Neural cell (in vitro differentiated cells): ENCODE measurements at regions not wholly inside any gene's neighbourhood (a gene's known extent, or its start where the extent isn't known, plus 50 kb on each side); places are given as distances from the start of the nearest gene placed in this dataset.

Experiments used
- H2AFZ ChIP-seq: fragments of 200-600, 300-800 bp; sonication (generic), shearing (Covaris generic); 2 replicates; pipeline ENCODE4 v1.6.0; 2014; ENCODE audit warnings: low read depth, mild to moderate bottlenecking, antibody characterized with exemption, low read length, moderate library complexity
- H3F3A ChIP-seq: fragments of 200-600 bp; shearing (Covaris generic); 2 replicates; pipeline ENCODE4 v1.6.1; 2016; ENCODE audit warnings: mild to moderate bottlenecking, moderate library complexity, mixed read lengths, antibody characterized with exemption, low read length; ENCODE audit not compliant: insufficient read depth, poor library complexity, severe bottlenecking
- H3K27ac ChIP-seq: fragments of 200-600, 300-800 bp; sonication (generic), shearing (Covaris generic); 2 replicates; pipeline ENCODE4 v1.5.1; 2014; ENCODE audit warnings: mild to moderate bottlenecking, low read length, moderate library complexity
- H3K27me3 ChIP-seq: fragments of 300-800, 200-600 bp; sonication (generic), shearing (Covaris generic); 2 replicates; pipeline ENCODE4 v1.6.0; 2014; ENCODE audit warnings: mild to moderate bottlenecking, low read depth, low read length, moderate library complexity; ENCODE audit not compliant: insufficient read depth
- H3K36me3 ChIP-seq: fragments of 300-800, 200-600 bp; sonication (generic), shearing (Covaris generic); 2 replicates; pipeline ENCODE4 v1.5.1; 2014; ENCODE audit warnings: mild to moderate bottlenecking, antibody characterized with exemption, low read length, moderate library complexity; ENCODE audit not compliant: insufficient read depth
- H3K4me2 ChIP-seq: fragments of 300-800, 200-600 bp; sonication (generic), shearing (Covaris generic); 2 replicates; pipeline ENCODE4 v1.6.0; 2014; ENCODE audit warnings: mild to moderate bottlenecking, low read length
- H3K4me3 ChIP-seq: fragments of 300-800, 200-600 bp; sonication (generic), shearing (Covaris generic); 2 replicates; pipeline ENCODE4 v1.5.1; 2014; ENCODE audit warnings: mild to moderate bottlenecking, low read length, moderate library complexity
- H3K79me2 ChIP-seq: fragments of 200-600 bp; shearing (Covaris generic); replicated peaks from 2 replicates; pipeline ENCODE4 v1.6.0; 2014; ENCODE audit warnings: mild to moderate bottlenecking, low read length, moderate library complexity; ENCODE audit not compliant: insufficient read depth
- H3K9ac ChIP-seq: fragments of 300-800, 200-600 bp; sonication (generic), shearing (Covaris generic); 2 replicates; pipeline ENCODE4 v1.6.1; 2016; ENCODE audit warnings: mild to moderate bottlenecking, low read length, mixed read lengths
- H3K9me2 ChIP-seq: fragments of 200-600 bp; shearing (Covaris generic); 2 replicates; pipeline ENCODE4 v1.6.1; 2016; ENCODE audit warnings: mild to moderate bottlenecking, low read length, mixed read lengths; ENCODE audit not compliant: insufficient read depth
- H3K9me3 ChIP-seq: fragments of 200-600, 300-800 bp; sonication (generic), shearing (Covaris generic); 2 replicates; pipeline ENCODE4 v1.6.1; 2016; ENCODE audit warnings: mild to moderate bottlenecking, mixed run types, low read length, moderate library complexity, mixed read lengths
- H4K20me1 ChIP-seq: fragments of 200-600 bp; shearing (Covaris generic); 2 replicates; pipeline ENCODE4 v1.6.1; 2016; ENCODE audit warnings: mild to moderate bottlenecking, mixed run types; ENCODE audit not compliant: insufficient read depth
- EP300 ChIP-seq: fragments of 450-650 bp; conservative IDR thresholded peaks from 2 replicates; pipeline ENCODE4 v1.6.1; 2014; ENCODE audit warnings: antibody characterized with exemption, mild to moderate bottlenecking, moderate library complexity; ENCODE audit not compliant: poor library complexity, severe bottlenecking
- EZH2 ChIP-seq: fragments of 200-600, 300-800 bp; shearing (Covaris generic), sonication (generic); IDR thresholded peaks from 2 replicates; pipeline ENCODE4 v1.6.1; 2014; ENCODE audit warnings: antibody characterized with exemption, low read length, borderline replicate concordance, mild to moderate bottlenecking; ENCODE audit not compliant: insufficient read depth, poor library complexity, severe bottlenecking
- MXI1 ChIP-seq: fragments of 450-650 bp; conservative IDR thresholded peaks from 2 replicates; pipeline ENCODE4 v1.6.1; 2014; ENCODE audit warnings: antibody characterized with exemption, mild to moderate bottlenecking; ENCODE audit not compliant: poor library complexity, severe bottlenecking
- POLR2AphosphoS5 ChIP-seq: IDR thresholded peaks from 2 replicates; pipeline ENCODE4 v1.6.1; 2012
- RAD21 ChIP-seq: fragments of 450-650 bp; conservative IDR thresholded peaks from 2 replicates; pipeline ENCODE4 v1.6.1; 2014; ENCODE audit warnings: antibody characterized with exemption, mild to moderate bottlenecking, moderate library complexity
- SMC3 ChIP-seq: fragments of 450-650 bp; conservative IDR thresholded peaks from 2 replicates; pipeline ENCODE4 v1.6.1; 2014; ENCODE audit warnings: antibody characterized with exemption, mild to moderate bottlenecking, moderate library complexity; ENCODE audit not compliant: poor library complexity
- TAF1 ChIP-seq: IDR thresholded peaks from 2 replicates; pipeline ENCODE4 v1.6.1; 2012; ENCODE audit warnings: low read depth
- TF ChIP-seq, protein P1 (sequence below): IDR thresholded peaks from 2 replicates; pipeline ENCODE4 v1.6.1; 2012; ENCODE audit warnings: borderline replicate concordance
- TF ChIP-seq, protein P2 (sequence below): fragments of 450-650 bp; IDR thresholded peaks from 2 replicates; pipeline ENCODE4 v1.5.1; 2014; ENCODE audit warnings: antibody characterized with exemption, mild to moderate bottlenecking, moderate library complexity; ENCODE audit not compliant: poor library complexity, severe bottlenecking

DNA sequence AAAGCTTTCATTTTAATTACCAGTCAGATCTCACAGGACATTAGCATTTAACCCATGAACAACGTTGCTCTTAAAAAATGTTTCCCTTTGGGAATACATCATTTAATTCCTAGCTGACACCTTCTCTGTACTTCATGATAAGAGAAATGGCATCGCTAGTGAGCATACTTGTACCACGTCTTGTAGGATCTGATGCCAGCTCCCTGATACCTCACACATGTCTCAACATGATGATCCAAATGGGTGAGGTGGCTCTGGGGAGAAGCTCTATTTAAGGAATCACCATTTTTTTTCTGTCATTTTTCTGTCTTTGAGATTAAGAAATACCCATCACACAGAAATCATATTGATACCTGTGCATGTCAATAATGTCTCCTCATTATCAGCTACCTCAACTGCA is 772.1 kb upstream of the CA10 start:
- Histone ChIP-seq H3K27me3 (no peaks in the 10 kb centered on the region), H3K36me3 (no peaks in the 10 kb centered on the region), H3K4me3 (no peak overlapping the region), H3K27ac (no peak overlapping the region), H3F3A (no peaks in the 10 kb centered on the region), H3K4me2 (no peak overlapping the region), H3K9me2 (no peaks in the 10 kb centered on the region), H3K79me2 (no peaks in the 10 kb centered on the region), H4K20me1 (no peaks in the 10 kb centered on the region), H3K9me3 (no peaks in the 10 kb centered on the region), H3K9ac (no peak overlapping the region), H2AFZ (no peak overlapping the region)
- TF ChIP-seq POLR2AphosphoS5: no peak
- TF ChIP-seq, protein P1, sequence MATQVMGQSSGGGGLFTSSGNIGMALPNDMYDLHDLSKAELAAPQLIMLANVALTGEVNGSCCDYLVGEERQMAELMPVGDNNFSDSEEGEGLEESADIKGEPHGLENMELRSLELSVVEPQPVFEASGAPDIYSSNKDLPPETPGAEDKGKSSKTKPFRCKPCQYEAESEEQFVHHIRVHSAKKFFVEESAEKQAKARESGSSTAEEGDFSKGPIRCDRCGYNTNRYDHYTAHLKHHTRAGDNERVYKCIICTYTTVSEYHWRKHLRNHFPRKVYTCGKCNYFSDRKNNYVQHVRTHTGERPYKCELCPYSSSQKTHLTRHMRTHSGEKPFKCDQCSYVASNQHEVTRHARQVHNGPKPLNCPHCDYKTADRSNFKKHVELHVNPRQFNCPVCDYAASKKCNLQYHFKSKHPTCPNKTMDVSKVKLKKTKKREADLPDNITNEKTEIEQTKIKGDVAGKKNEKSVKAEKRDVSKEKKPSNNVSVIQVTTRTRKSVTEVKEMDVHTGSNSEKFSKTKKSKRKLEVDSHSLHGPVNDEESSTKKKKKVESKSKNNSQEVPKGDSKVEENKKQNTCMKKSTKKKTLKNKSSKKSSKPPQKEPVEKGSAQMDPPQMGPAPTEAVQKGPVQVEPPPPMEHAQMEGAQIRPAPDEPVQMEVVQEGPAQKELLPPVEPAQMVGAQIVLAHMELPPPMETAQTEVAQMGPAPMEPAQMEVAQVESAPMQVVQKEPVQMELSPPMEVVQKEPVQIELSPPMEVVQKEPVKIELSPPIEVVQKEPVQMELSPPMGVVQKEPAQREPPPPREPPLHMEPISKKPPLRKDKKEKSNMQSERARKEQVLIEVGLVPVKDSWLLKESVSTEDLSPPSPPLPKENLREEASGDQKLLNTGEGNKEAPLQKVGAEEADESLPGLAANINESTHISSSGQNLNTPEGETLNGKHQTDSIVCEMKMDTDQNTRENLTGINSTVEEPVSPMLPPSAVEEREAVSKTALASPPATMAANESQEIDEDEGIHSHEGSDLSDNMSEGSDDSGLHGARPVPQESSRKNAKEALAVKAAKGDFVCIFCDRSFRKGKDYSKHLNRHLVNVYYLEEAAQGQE: no peak
- no peak for TF ChIP-seq RAD21
- TF ChIP-seq SMC3: no peak
- TF ChIP-seq TAF1: no peak
- TF ChIP-seq, protein P2, sequence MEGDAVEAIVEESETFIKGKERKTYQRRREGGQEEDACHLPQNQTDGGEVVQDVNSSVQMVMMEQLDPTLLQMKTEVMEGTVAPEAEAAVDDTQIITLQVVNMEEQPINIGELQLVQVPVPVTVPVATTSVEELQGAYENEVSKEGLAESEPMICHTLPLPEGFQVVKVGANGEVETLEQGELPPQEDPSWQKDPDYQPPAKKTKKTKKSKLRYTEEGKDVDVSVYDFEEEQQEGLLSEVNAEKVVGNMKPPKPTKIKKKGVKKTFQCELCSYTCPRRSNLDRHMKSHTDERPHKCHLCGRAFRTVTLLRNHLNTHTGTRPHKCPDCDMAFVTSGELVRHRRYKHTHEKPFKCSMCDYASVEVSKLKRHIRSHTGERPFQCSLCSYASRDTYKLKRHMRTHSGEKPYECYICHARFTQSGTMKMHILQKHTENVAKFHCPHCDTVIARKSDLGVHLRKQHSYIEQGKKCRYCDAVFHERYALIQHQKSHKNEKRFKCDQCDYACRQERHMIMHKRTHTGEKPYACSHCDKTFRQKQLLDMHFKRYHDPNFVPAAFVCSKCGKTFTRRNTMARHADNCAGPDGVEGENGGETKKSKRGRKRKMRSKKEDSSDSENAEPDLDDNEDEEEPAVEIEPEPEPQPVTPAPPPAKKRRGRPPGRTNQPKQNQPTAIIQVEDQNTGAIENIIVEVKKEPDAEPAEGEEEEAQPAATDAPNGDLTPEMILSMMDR: no peak
- no peak for TF ChIP-seq EZH2
- no peak for TF ChIP-seq EP300
- no peak for TF ChIP-seq MXI1

DNA sequence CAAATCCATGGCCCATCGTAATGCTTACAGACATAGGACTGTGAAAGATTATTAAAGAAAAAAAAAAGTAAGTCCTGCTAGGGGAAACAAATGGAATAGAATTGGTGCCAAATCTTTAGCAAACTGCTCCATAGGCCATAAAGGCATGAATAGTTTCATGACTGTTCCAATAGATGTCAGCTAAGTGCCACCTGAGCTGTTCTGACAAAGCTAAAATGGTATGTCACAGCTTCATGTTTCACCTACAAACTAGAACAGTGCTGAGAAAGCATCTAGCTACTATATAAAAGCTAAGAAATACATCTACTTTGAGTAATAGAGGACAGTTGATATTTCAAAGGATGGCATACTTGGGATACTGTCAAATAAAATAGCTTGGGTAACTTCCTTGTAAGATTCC is 771.6 kb upstream of the CA10 start:
- Histone ChIP-seq H3F3A (no peaks in the 10 kb centered on the region), H3K36me3 (no peaks in the 10 kb centered on the region), H3K9me2 (no peaks in the 10 kb centered on the region), H4K20me1 (no peaks in the 10 kb centered on the region), H3K4me2 (no peak overlapping the region), H3K9me3 (no peaks in the 10 kb centered on the region), H3K4me3 (no peak overlapping the region), H3K27me3 (no peaks in the 10 kb centered on the region), H3K27ac (no peak overlapping the region), H3K79me2 (no peaks in the 10 kb centered on the region), H3K9ac (no peak overlapping the region), H2AFZ (no peak overlapping the region)
- no peak for TF ChIP-seq POLR2AphosphoS5
- no peak for TF ChIP-seq MXI1
- peak; percentile 36 for TF ChIP-seq SMC3
- TF ChIP-seq RAD21: peak; percentile 50
- TF ChIP-seq, protein P2: peak; percentile 34
- no peak for TF ChIP-seq TAF1
- TF ChIP-seq EZH2: no peak
- TF ChIP-seq, protein P1: no peak
- no peak for TF ChIP-seq EP300
